ENCODE measurements at regions not wholly inside any gene's neighbourhood (a gene's known extent, or its start where the extent isn't known, plus 50 kb on each side); places are given as distances from the start of the nearest gene placed in this dataset.

DNA sequence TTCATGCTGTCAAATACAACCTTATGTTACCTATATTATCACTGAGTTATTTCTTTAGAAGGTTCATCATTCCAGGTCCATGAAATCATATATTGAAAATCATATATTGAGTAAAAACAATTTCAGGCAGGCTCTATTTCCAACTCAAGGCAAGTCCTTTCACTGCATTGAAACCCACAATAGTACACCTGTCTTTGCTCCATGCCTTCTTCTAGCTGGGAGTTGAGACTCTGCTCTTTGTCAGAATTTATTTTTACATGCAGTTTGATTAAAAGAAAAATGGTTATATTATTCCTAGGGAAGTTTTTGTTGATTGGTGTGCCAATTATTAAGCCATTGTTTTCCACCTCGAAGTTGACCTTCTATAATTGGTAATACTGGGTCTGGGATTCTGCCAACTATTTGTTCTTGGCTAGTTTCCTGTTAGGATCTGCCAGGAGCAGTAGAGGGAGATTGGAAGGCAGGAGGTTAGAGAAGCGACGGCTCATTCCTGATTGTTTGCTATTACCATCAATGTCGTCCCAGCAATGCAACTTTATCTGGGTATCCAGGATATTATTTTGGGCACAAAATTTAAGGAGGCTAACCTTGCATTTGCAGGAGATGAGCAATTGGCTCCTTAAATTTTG, 79.5 kb upstream of the MIS18BP1 start:
- DNase-seq (ENCODE audit: low read depth): no peak
- H3K4me3 ChIP-seq (ENCODE audit: control insufficient read depth, low read depth, low read length): no peak overlapping the region
- no peak for TF ChIP-seq CTCF (conservative IDR thresholded peaks at IDR 0.05; ENCODE audit: control insufficient read depth, insufficient read depth, low read depth, low read length)

GRCh38 chr14:45308745-45309397, 55.9 kb upstream of the MIS18BP1 start:
- no peak for DNase-seq (ENCODE audit: low read depth)
- TF ChIP-seq CTCF (conservative IDR thresholded peaks at IDR 0.05; ENCODE audit: control insufficient read depth, insufficient read depth, low read depth, low read length): no peak
- no peak overlapping the region for H3K4me3 ChIP-seq (ENCODE audit: control insufficient read depth, low read depth, low read length)

All from fibroblast of mammary gland (primary cell).